Urothelium cell line (cell line): ENCODE measurements at regions not wholly inside any gene's neighbourhood (a gene's known extent, or its start where the extent isn't known, plus 50 kb on each side); places are given as distances from the start of the nearest gene placed in this dataset.
"Not testable (repeated sequence)": the region's sequence is repeated elsewhere in the genome, so short reads cannot be mapped to it uniquely, and the experiment has no call there.

Experiments
- DNase-seq: peaks from one replicate; pipeline ENCODE4 v3.0.0; 2011; ENCODE audit warnings: low spot score, mixed read lengths
- FAIRE-seq: peaks from 2 replicates; lab custom pipeline; 2011; peaks lifted over from hg19 to GRCh38; lab: Jason Lieb, UNC

DNA sequence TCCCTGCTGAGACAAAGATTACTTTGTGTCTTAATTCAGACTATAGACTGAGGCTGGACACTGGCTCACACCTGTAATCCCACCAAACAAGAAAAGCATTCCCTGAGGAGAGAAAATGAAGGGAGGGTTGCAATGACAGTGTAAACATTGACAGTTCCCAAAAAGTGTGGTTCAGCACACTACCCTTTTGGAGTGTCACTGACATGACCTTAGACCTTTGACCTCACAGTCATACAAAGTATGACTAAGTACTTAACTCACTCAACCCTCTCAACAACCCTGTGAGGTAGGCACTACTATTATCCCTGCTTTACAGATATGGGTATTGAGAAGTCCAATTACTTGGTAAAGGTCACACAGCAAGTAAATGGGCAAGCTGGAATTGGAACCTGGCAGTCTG is 341.7 kb downstream of the LRRC3B start:
- DNase-seq = no peak
- FAIRE-seq = no peak

DNA sequence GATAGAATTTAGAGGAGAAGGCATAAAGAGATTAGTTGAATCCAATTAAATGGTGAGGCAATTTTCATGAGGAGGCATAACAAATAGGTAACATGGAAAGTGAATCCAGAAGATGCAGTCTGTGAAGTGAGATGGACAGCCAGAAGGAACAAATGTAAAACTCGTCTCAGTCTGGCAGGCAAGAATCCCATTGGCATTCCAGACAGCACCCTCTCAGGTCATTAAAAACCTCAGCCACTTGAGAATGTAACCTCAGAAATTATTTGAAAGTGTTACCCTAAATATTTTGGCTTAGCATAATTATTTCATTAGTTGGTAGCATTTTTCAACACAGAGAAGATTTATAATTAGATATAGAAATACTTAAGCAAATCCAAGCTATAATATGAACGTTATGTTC is 342.3 kb downstream of the LRRC3B start:
- DNase-seq (no peak), FAIRE-seq (no peak)

DNA sequence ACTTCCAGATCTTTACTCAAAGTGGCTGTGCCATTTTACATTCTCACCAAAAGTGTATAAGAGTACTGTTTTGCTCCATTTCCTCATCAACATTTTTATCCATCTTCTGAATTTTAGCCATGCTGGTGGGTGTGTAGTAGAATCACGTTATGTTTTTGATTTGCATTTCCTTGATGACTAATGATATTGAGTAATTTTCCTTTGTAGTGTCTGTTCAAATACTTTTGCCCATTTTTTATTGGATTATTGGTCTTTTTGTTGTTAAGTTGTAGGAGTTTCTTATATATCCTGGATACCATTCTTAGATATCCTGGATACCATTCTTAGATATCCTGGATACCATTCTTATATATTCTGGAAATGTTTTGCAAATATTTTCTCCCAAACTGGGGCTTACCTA is 344.9 kb downstream of the LRRC3B start:
- FAIRE-seq = no peak
- DNase-seq = no peak

DNA sequence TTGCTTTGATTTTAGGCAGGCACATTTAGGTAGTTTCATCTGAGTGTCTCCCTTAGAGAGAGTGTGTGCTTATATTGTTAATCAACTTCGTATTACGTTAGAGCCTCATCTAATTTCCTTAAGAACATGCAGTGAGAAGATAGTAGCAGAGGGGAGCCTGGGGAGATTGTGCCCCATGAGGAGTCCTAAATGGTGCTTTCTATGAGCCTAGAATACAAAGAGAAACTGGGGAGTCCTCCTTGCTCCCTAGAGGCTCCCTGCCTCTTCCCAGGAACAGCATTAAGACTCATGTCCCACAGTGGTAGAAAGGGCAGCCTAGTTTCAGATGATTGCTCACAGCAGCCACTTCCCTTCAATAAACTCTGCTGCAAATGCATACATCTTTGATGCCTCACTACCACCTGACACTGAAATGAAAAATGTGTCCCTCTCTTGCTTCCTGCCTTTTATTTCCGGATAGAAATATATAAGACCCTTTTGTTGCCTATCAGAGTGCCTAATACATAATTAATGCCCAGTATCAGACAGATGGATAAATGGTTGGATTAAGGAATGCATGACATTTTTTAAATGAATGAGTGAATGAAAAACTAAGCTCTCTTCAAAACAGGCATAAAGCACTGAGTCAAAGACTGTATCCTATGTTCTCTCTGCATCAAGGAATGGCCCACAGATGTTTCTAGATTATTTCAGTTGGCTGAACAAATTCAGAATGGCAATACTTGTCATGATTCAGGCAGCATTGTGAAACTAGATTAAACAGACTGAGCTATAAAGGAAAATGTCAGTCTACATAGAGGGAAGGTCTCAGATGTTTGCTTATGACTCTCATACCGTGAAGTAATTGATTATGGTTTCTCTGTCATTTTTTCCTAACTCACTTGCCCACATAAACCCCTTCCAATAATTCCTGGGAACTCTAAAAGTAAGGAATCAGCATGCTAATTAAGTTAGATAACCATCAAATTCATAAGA is 362.1 kb downstream of the LRRC3B start:
- no peak for DNase-seq
- FAIRE-seq = no peak

DNA sequence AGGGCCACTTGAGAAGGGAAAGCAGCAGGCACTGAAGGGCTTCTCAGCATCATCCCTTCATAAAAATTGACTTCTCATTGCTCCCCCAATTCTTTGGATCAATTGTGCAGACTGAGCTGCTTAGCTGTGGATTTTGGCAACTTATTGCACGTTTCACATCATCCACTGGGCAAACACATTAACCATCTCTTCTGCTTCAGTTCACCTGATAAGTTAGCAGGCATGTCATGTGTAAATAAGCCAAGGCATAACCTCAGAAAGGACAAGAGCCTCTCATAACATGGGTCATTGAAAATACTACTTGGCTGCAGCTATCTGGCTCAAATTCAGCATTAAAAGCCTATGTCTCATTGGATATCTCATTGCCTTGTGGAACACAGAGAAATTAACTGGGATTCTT is 366.5 kb downstream of the LRRC3B start:
- no peak for DNase-seq
- FAIRE-seq = no peak

DNA sequence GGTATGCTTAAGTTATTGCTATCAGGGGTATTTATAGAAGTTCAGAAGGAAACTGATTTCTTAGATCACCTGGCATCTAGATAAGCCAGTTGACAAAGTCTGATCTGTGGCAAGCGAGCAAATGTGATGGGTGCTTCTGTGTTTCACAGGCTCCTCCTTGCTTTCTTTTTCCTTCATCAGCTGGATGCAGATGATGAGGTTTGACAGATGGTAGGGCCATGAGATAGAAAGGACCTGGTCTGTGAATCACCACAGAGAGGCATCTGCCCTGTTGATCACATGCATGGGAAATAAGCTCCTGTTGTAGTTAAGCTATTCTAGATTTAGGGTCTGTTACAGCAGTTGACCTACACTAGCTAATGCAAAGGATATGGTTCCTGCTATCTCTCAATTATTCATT is 372.0 kb downstream of the NEK10 start:
- no peak for DNase-seq
- FAIRE-seq = no peak

DNA sequence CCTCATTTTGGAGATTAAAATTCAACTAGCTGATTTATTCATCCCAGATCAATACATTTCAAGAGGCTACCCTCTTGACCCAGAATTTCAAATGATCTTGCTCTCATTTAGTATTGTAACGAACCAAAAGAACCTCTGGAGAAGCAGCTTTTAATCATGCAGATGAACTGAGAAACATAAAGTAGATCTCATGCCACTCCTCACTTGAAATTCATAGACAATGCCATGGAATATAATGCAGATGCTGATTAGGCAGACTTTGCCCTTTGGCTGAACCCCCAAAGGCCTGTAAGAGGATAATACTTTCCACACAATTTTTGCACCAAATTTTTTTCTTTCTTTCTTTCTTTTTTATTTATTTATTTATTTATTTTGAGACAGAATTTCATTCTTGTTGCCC is 358.3 kb downstream of the NEK10 start:
- FAIRE-seq = no peak
- no peak for DNase-seq

DNA sequence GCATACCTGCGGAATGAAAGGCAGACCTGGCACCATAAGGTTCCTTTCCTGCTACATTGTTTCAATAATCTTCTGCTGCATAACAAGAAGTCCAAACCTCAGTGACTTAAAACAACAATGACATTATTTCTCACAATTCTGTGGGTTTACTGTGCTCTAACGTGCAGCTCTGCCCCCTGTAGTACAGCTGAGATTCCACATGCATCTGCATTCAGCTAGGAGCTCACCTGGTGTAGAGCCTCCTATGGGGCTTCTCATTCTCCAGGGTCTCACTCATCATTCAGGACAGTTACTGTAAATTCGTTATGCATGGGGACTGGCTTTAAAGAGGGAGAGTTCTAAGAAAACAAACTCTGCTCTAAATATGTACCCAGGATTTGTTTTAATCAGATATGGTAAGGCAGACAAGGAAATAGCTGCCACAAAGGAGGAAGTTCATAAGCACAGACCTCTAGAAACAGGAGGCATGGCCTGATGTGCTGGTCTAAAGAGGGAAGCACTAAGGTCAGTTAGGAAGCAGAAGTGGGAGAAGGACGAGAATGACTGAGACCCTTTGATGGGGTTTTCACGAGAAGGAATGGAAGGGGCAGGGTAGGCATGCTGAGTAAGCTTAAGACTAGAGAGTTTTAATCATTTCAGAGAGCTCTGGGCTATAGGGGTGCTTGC is 347.0 kb downstream of the NEK10 start:
- FAIRE-seq (no peak), DNase-seq (no peak)

DNA sequence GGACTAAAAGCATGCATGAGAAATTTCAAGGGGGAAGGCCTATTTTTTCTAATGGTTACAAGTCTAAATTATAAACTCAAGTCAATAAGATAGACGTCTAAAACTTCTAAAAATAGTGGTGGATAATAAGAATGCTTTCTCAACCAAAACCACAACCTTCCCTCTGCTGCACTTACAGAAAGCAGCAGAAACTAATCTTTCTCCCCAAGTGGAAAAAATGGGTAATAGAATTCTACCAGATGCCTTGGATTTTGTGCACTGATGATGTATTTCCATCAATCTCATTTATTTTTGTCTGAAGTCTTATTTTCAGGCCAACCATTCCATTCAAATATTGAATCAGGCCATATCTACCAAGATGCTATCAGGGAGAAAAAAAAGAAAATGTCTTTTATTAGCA is 344.7 kb downstream of the NEK10 start:
- DNase-seq (no peak), FAIRE-seq (no peak)

DNA sequence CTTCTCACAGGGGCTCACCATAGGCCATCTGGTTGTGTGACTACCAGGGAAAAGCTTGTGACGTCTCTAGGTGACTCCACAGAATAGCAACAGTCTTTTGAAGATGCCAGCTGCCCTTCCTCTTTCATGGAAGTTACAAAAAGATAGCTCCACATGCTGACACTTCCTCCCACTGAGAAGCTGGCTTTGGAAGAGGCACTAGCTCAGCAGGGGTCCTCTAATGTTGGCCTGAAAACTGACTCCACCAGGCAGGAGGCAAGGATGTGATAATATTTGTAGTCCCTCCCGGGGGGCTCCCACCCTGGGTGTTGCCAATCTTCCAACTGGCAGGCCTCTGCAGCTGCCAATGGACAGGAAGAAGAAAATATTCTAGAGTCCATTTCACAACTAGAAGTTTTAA is 343.5 kb downstream of the NEK10 start:
- FAIRE-seq (no peak), DNase-seq (no peak)

DNA sequence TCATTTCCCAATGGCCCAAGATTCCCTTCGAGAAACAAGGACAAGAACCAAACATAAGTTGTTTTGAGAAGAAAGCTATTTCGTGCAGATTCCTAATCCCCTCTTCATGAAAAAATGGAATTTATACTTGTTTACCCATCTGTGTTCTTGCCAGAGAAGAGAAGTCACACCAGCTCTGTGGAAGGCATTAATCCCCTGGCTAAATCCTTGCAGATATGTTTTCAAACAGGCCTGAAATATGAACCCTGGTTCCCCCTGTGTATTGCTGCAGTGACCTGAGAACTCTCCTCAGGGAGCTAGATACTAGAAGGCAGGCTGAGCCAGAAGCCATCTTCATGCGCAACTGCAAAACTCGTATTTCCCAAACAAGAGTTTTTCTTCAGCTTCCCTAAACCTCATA is 337.7 kb downstream of the NEK10 start:
- FAIRE-seq = no peak
- DNase-seq = no peak

DNA sequence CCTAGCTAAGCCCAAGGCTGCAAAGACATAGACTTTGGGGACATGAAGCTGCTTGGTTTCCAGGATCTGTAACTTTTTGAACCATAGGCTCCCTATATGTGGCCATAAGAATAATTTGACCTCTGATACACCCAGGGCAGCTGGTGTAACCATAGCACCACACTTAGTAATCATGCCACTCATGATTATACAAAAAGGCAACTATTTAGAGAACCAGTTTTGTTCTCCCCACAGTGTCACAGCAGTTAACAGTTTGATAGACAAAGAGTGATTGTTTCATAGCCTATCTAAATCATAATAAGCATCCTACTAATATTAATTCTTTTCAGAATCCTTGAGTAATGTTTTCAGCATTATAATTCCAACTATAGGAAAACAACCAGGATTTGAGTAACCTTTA is 334.9 kb downstream of the NEK10 start:
- no peak for FAIRE-seq

DNA sequence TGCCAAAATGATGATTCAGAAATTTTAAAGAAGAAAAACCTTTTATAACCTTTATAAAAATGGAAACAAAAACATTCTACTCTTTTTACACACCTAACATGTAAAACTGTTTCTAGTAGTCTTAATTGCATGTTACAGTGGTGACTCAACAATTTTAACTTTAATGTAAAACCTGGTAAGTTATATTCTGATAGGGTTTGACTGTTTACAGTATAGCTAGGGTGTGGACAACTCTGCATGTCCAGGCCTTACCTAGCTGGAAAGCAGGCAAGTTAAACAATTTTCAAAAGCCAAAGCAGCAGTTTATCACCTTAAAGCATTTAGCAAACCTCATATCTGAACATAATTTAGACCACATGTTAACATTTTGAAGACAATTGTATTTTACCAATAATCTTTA is 328.5 kb downstream of the NEK10 start:
- FAIRE-seq (no peak), DNase-seq (no peak)

More for the DNA sequence above, 334.9 kb downstream of the NEK10 start:
- no peak for DNase-seq

DNA sequence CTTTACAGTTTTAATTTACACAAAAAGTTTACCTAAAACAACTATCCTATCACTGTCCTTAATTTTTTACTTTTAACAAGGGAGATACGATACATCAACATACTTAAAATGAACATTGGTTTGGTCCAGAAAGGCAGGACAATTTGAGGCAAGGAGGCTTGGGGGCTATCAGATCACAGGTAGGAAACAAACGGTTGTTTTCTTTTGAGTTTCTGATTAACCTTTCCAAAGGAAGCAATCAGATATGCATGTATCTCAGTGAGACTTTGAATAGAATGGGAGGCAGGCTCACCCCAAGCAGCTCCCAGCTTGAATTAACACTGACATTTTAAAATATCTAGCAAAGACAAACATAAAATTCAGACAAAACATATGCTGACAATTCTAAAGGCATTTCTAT is 326.6 kb downstream of the NEK10 start:
- not testable (repeated sequence) for FAIRE-seq, DNase-seq

DNA sequence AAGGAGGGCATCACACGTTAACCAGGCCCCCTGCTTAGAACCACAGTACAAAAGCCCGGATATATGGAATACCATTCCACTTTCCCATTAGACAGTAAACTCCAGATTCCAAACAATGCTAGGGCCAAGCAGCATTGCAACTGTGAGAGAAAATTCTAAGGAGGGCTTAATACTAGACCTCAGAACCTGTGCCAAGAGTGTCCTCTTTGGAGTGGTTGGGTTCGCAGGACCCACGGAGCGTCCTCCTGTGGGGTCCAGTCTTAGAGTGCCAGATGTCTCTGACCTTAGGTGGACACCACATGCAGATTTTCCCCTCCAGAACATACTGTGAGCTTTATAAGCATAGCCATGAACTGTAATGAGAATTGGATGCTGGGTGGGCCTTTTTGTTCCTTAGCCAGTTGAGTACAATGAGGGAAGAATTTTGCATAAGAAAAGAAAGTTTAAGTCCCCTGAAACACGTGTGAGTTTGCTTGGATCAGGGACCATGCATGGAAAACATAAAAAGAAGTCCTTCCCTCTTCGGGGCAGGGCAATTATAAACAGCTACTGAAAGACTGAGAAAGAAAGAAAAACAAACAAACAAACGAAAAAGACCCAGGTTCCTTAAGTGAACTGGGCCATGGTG is 325.7 kb downstream of the NEK10 start:
- DNase-seq = no peak
- FAIRE-seq = no peak

DNA sequence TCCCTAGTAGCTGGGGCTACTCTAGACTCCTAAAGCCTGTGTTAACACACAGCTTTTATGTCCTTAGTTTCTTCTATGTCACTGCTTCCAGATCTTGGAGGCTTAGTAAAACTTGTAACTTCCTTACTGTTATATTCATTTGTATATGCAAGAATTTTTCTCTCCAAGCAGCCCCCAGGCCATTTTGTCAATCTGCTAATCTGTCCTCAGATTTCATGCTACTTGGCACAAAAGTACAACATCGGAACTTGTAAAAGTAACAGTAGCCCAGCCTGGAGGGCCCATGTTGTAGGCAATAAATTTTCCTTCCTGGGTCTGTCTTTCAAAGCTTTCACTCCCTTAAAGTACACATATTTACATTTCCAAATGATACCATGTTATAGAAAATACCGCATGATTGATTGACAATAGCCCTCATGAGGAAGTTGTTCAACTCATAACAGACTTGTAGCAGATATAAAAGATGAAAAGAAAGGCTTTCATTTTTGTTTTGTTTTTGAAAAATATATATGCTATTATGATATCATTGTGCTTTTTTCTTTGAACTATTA is 324.2 kb downstream of the NEK10 start:
- FAIRE-seq = no peak
- DNase-seq = no peak

DNA sequence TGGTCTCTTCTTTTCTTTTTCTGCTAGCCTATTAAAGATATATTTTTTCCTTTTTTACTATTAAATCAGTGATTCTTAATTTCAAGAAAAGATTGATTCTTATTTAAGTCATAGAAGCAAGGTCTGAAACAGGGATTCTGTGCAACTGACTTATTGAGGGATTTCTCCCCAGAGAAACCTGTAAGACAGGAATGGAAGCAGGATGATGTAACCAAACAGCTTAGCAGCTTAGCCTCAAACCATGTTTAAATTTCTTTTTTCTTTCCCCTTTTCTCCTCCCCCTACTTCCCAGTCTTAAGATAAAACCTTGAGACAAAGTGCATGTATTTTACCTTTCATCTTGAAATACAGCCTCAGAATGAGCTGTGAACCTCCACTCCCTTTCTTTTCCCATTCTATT is 322.8 kb downstream of the NEK10 start:
- no peak for DNase-seq
- no peak for FAIRE-seq

DNA sequence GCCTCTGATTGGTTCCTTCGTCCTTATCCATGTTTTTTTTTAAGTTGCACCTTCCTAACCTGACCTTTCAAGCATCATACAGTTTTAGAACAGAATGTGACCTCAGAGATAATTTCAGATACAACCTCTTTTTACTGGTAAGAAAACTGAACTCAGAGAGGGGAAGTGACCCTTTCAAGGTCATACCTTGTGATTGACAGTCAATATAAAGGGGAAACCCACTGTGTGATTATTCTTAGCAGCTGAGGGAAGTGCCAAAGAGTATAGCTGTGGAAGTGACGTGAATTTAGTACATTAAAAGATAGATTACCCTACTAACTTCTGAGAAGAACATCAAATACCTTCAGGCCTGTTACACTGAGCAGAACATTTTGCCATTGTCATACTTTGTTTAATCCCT is 319.4 kb downstream of the NEK10 start:
- DNase-seq = no peak
- FAIRE-seq = no peak

DNA sequence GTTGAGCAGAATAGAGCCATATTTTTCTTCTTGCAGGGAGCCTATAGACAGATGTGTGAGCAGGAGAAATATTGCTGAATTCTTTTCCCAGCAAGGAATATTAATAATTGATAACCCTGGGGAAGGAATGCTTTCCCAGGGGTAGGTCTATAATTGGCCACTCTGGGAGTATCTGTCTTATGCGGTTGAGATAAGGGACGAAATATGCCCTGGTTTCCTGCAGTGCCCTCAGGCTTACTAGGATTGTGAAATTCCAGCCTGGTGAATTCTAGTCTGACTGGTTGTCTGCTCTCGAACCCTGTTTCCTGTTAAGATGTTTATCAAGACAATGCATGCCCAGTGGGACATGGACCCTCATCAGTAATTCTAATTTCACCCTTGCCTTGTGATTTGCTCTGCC is 317.7 kb downstream of the NEK10 start:
- DNase-seq, FAIRE-seq: not testable (repeated sequence)

DNA sequence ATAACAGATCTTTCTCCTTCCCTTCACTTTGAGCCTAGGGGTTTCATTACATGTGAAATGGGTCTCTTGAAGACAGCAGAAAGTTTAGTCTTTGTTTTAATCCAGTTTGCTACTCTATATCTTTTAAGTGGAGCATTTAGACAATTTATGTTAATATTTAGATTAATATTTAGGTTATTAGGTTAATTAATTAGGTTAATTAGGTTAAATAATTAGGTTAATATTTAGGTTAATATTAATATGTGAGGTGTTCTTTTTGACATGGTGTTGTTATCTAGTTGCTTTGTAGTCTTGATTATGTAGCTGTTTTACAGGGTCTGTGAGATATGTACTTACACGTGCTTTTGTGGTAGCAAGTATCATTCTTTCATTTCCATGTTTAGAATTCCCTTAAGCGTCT is 312.9 kb downstream of the NEK10 start:
- DNase-seq (no peak), FAIRE-seq (no peak)

DNA sequence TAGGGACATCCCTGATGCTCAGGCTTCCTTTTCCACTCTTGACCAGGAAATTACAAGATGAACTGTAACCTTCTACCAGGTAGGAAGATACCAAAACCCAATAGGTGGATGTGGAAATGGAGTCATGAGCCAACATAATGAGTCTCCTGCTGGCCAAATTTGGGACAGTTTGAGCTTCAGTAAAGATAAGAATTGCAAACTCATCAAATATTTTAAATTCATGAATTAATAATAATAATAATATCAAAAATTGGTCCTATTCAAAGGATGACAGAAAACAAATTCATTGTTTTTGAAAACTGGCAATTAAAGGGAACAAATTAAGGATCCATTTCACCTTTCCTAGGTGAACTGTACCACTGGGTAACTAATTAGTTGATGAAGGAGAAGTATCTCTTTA is 309.7 kb downstream of the NEK10 start:
- no peak for FAIRE-seq
- no peak for DNase-seq
